Brain microvascular endothelial cell (primary cell): ENCODE measurements at regions not wholly inside any gene's neighbourhood (a gene's known extent, or its start where the extent isn't known, plus 50 kb on each side); places are given as distances from the start of the nearest gene placed in this dataset.

Experiments used
- DNase-seq: peaks from one replicate; pipeline ENCODE4 v3.0.0-alpha.2; 2020
- H3K27ac ChIP-seq: fragments of 250-450 bp; sonication (Bioruptor Pico); 2 replicates; pipeline ENCODE4 v1.5.1; 2020; ENCODE audit warnings: mild to moderate bottlenecking, moderate library complexity
- H3K27me3 ChIP-seq: fragments of 250-450 bp; sonication (Bioruptor Pico); replicated peaks from 2 replicates; pipeline ENCODE4 v1.5.1; 2020; ENCODE audit warnings: mild to moderate bottlenecking
- H3K36me3 ChIP-seq: fragments of 250-450 bp; sonication (Bioruptor Pico); replicated peaks from 2 replicates; pipeline ENCODE4 v1.5.1; 2020; ENCODE audit warnings: mild to moderate bottlenecking
- H3K4me3 ChIP-seq: 2 replicates; pipeline ENCODE4 v1.5.1; 2011; ENCODE audit warnings: low read depth, mild to moderate bottlenecking, control low read depth, low read length, moderate library complexity
- CTCF ChIP-seq: IDR thresholded peaks from 2 replicates; pipeline ENCODE4 v1.5.1; 2011; ENCODE audit warnings: low read depth, mild to moderate bottlenecking, moderate library complexity, low read length, control low read depth, inconsistent platforms; ENCODE audit errors: missing control alignments
- in situ Hi-C: cut with HindIII; loops from 2 replicates; pipeline ENCODE4 v1.10.0; 2017; ENCODE audit warnings: low sequenced_read_pairs, low pct_ligation_motif_present

- Histone ChIP-seq H3K27ac (no peak overlapping the region), H3K27me3 (no peaks in the 10 kb centered on the region), H3K4me3 (no peak overlapping the region), H3K36me3 (no peaks in the 10 kb centered on the region)
- peak; percentile 1 for DNase-seq
- TF ChIP-seq CTCF, result no peak
- in situ Hi-C loops, result no loop called here
Observed at GRCh38 chr13:90362707-90363106, 984.8 kb upstream of the MIR17HG start.

- no peak overlapping the region for H3K4me3 ChIP-seq
- no peak for DNase-seq
- no peak overlapping the region for H3K27ac ChIP-seq
- H3K27me3 ChIP-seq, result no peaks in the 10 kb centered on the region
- TF ChIP-seq CTCF, result peak; percentile 27
- in situ Hi-C loops, result no loop called here
- H3K36me3 ChIP-seq, result no peaks in the 10 kb centered on the region
Observed at GRCh38 chr13:90365130-90365529, 982.4 kb upstream of the MIR17HG start.

GRCh38 chr13:90374168-90374567 is 973.3 kb upstream of the MIR17HG start:
- DNase-seq, result no peak
- Histone ChIP-seq H3K27ac (no peak overlapping the region), H3K36me3 (no peaks in the 10 kb centered on the region), H3K27me3 (no peaks in the 10 kb centered on the region), H3K4me3 (no peak overlapping the region)
- TF ChIP-seq CTCF, result no peak
- in situ Hi-C loops, result no loop called here

- H3K27me3 ChIP-seq, result no peaks in the 10 kb centered on the region
- H3K36me3 ChIP-seq, result no peaks in the 10 kb centered on the region
- TF ChIP-seq CTCF, result no peak
- in situ Hi-C loops, result no loop called here
- no peak overlapping the region for H3K4me3 ChIP-seq
- no peak overlapping the region for H3K27ac ChIP-seq
- DNase-seq, result peak; percentile 24
Observed at GRCh38 chr13:90375851-90376250, 971.6 kb upstream of the MIR17HG start.

- H3K27me3 ChIP-seq, result no peaks in the 10 kb centered on the region
- TF ChIP-seq CTCF, result no peak
- in situ Hi-C loops, result no loop called here
- no peak overlapping the region for H3K27ac ChIP-seq
- no peaks in the 10 kb centered on the region for H3K36me3 ChIP-seq
- no peak for DNase-seq
- H3K4me3 ChIP-seq, result no peak overlapping the region
Observed at GRCh38 chr13:90382425-90382824, 965.1 kb upstream of the MIR17HG start.

GRCh38 chr13:90385781-90386489 is 961.6 kb upstream of the MIR17HG start:
- no peak for DNase-seq
- in situ Hi-C loops, result no loop called here
- Histone ChIP-seq H3K27me3 (no peaks in the 10 kb centered on the region), H3K36me3 (no peaks in the 10 kb centered on the region), H3K4me3 (no peak overlapping the region), H3K27ac (no peak overlapping the region)
- no peak for TF ChIP-seq CTCF
